WTC11 (cell line): ENCODE measurements at regions not wholly inside any gene's neighbourhood (a gene's known extent, or its start where the extent isn't known, plus 50 kb on each side); places are given as distances from the start of the nearest gene placed in this dataset.

Source experiments
- ATAC-seq: fragments of 200-7000 bp; cut with Tn5 transposase; 2 replicates; pipeline ENCODE4 v1.10.0; 2021; ENCODE audit warnings: mild to moderate bottlenecking, moderate library complexity
- CTCF ChIA-PET: fragments of 300-600 bp; sonication (Branson Sonifier 250); formaldehyde crosslinking; loops from one replicate; lab custom pipeline; 2021; ENCODE audit warnings: antibody characterized with exemption; lab: Charles Lee
- POLR2A ChIA-PET: fragments of 350-600 bp; sonication (Branson Sonifier 250); formaldehyde crosslinking; loops from one replicate; lab custom pipeline; 2021; ENCODE audit warnings: antibody characterized with exemption; lab: Charles Lee
- DNase-seq: peaks from one replicate; pipeline ENCODE4 v3.0.0; 2021; ENCODE audit warnings: low spot score
- H3K27ac Mint-ChIP-seq: 2 replicates; pipeline ENCODE4 v1.8.0; 2021; ENCODE audit warnings: mixed read lengths
- H3K27me3 Mint-ChIP-seq: 2 replicates; pipeline ENCODE4 v1.8.0; 2021; ENCODE audit warnings: low read depth, mild to moderate bottlenecking, moderate library complexity, mixed read lengths
- H3K36me3 Mint-ChIP-seq: 2 replicates; pipeline ENCODE4 v1.8.0; 2021; ENCODE audit warnings: mixed read lengths
- H3K4me1 Mint-ChIP-seq: 2 replicates; pipeline ENCODE4 v1.8.0; 2022; ENCODE audit warnings: mixed read lengths
- H3K4me3 Mint-ChIP-seq: 2 replicates; pipeline ENCODE4 v1.8.0; 2021; ENCODE audit warnings: mild to moderate bottlenecking, moderate library complexity, mixed read lengths
- H3K9me3 Mint-ChIP-seq: 2 replicates; pipeline ENCODE4 v1.8.0; 2021; ENCODE audit warnings: mixed read lengths
- CBFB ChIP-seq: sonication (generic); formaldehyde crosslinking; IDR thresholded peaks from 2 replicates; pipeline ENCODE4 v1.8.1; 2022; ENCODE audit warnings: mild to moderate bottlenecking, low read depth, missing genetic modification reagents
- FOXP4 ChIP-seq: sonication (generic); formaldehyde crosslinking; IDR thresholded peaks from 2 replicates; pipeline ENCODE4 v1.8.0; 2022; ENCODE audit warnings: mild to moderate bottlenecking, missing genetic modification reagents
- KAT7 ChIP-seq: sonication (generic); formaldehyde crosslinking; IDR thresholded peaks from 2 replicates; pipeline ENCODE4 v1.8.1; 2023; ENCODE audit warnings: missing genetic modification reagents, mild to moderate bottlenecking, borderline replicate concordance
- MYBL2 ChIP-seq: sonication (generic); formaldehyde crosslinking; IDR thresholded peaks from 2 replicates; pipeline ENCODE4 v1.8.1; 2023; ENCODE audit warnings: mild to moderate bottlenecking, moderate library complexity, missing genetic modification reagents
- NR1H2 ChIP-seq: sonication (generic); formaldehyde crosslinking; IDR thresholded peaks from 2 replicates; pipeline ENCODE4 v1.9.0; 2021; ENCODE audit warnings: mild to moderate bottlenecking, moderate library complexity, missing genetic modification reagents
- NR2C2 ChIP-seq: sonication (generic); formaldehyde crosslinking; IDR thresholded peaks from 2 replicates; pipeline ENCODE4 v1.8.0; 2022; ENCODE audit warnings: mild to moderate bottlenecking, missing genetic modification reagents
- SMAD4 ChIP-seq: sonication (generic); formaldehyde crosslinking; IDR thresholded peaks from 2 replicates; pipeline ENCODE4 v1.8.0; 2022; ENCODE audit warnings: mild to moderate bottlenecking, missing genetic modification reagents
- SOX15 ChIP-seq: fragments of 250-450 bp; sonication (Bioruptor Pico); IDR thresholded peaks from 2 replicates; pipeline ENCODE4 v1.9.0; 2021; ENCODE audit warnings: mild to moderate bottlenecking
- TEAD1 ChIP-seq: sonication (generic); formaldehyde crosslinking; IDR thresholded peaks from 2 replicates; pipeline ENCODE4 v1.8.0; 2022; ENCODE audit warnings: mild to moderate bottlenecking, missing genetic modification reagents
- USF1 ChIP-seq: sonication (generic); formaldehyde crosslinking; IDR thresholded peaks from 2 replicates; pipeline ENCODE4 v1.8.0; 2022; ENCODE audit warnings: mild to moderate bottlenecking, missing genetic modification reagents
- TF ChIP-seq, protein P1 (sequence below): sonication (generic); formaldehyde crosslinking; IDR thresholded peaks from 2 replicates; pipeline ENCODE4 v1.8.1; 2022; ENCODE audit warnings: mild to moderate bottlenecking, moderate library complexity, missing genetic modification reagents
- TF ChIP-seq, protein P2 (sequence below): sonication (generic); formaldehyde crosslinking; IDR thresholded peaks from 2 replicates; pipeline ENCODE4 v1.8.1; 2022; ENCODE audit warnings: low read depth, missing genetic modification reagents, borderline replicate concordance
- TF ChIP-seq, protein P3 (sequence below): fragments of 250-450 bp; sonication (Bioruptor Pico); conservative IDR thresholded peaks from 2 replicates; pipeline ENCODE4 v1.9.0; 2021; ENCODE audit warnings: mild to moderate bottlenecking
- TF ChIP-seq, protein P4 (sequence below): sonication (generic); formaldehyde crosslinking; IDR thresholded peaks from 2 replicates; pipeline ENCODE4 v1.8.1; 2022; ENCODE audit warnings: mild to moderate bottlenecking, missing genetic modification reagents, moderate library complexity, borderline replicate concordance

GRCh38 chr7:68031180-68031943, 1034.7 kb downstream of the TYW1 start (continued):
- TF ChIP-seq NR1H2 (CRISPR knock-in tag): no peak
- TF ChIP-seq, protein P1, sequence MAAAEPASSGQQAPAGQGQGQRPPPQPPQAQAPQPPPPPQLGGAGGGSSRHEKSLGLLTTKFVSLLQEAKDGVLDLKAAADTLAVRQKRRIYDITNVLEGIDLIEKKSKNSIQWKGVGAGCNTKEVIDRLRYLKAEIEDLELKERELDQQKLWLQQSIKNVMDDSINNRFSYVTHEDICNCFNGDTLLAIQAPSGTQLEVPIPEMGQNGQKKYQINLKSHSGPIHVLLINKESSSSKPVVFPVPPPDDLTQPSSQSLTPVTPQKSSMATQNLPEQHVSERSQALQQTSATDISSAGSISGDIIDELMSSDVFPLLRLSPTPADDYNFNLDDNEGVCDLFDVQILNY: no peak
- TF ChIP-seq, all 79 proteins: peak for 0

DNA sequence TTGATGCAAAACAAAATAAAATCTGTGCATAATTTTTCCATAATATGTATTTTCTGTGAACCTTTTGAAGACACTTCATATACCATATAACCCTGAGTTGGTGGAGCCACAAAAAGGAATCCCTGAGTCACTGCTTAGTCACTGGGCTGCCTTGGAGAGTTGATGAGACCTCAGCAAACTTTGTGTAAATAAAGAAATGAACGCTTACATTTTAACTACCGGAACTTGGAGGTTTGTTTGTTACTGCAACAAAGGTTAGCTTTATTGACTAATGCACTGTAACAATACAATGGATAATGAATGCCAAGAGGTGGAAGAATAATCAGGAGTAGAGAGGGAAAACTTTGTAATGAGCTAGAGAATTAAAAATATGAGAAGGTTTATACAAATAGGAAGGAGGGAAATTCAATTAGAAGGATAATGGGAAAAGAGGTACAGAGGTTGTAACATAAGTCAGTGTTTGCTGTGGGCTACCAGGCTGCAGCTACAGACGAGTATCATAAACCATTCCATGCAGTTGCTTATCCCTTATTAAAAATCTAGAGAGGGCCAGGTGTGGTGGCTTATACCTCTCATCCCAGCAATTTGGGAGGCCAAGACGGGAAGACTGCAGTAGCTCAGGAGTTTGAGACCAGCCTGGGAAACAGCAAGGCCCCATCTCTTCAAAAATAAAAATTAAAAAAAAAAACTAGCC, 1042.1 kb downstream of the TYW1 start:
- Mint-ChIP-seq H3K27me3 (no peaks in the 10 kb centered on the region), H3K4me1 (no peaks in the 10 kb centered on the region), H3K4me3 (no peak overlapping the region), H3K36me3 (no peaks in the 10 kb centered on the region), H3K9me3 (peaks cover 3% of the 10 kb centered on the region; the same call in 1 of the 2 replicates), H3K27ac (no peak overlapping the region)
- TF ChIP-seq MYBL2 (no peak), SMAD4 (CRISPR knock-in tag) (no peak), CBFB (CRISPR knock-in tag) (no peak), TEAD1 (CRISPR knock-in tag) (no peak), NR2C2 (CRISPR knock-in tag) (no peak), SOX15 (CRISPR knock-in tag) (no peak), KAT7 (CRISPR knock-in tag) (no peak), USF1 (no peak), FOXP4 (CRISPR knock-in tag) (no peak)
- TF ChIP-seq, protein P2, sequence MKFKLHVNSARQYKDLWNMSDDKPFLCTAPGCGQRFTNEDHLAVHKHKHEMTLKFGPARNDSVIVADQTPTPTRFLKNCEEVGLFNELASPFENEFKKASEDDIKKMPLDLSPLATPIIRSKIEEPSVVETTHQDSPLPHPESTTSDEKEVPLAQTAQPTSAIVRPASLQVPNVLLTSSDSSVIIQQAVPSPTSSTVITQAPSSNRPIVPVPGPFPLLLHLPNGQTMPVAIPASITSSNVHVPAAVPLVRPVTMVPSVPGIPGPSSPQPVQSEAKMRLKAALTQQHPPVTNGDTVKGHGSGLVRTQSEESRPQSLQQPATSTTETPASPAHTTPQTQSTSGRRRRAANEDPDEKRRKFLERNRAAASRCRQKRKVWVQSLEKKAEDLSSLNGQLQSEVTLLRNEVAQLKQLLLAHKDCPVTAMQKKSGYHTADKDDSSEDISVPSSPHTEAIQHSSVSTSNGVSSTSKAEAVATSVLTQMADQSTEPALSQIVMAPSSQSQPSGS (CRISPR knock-in tag): no peak
- TF ChIP-seq, protein P3, sequence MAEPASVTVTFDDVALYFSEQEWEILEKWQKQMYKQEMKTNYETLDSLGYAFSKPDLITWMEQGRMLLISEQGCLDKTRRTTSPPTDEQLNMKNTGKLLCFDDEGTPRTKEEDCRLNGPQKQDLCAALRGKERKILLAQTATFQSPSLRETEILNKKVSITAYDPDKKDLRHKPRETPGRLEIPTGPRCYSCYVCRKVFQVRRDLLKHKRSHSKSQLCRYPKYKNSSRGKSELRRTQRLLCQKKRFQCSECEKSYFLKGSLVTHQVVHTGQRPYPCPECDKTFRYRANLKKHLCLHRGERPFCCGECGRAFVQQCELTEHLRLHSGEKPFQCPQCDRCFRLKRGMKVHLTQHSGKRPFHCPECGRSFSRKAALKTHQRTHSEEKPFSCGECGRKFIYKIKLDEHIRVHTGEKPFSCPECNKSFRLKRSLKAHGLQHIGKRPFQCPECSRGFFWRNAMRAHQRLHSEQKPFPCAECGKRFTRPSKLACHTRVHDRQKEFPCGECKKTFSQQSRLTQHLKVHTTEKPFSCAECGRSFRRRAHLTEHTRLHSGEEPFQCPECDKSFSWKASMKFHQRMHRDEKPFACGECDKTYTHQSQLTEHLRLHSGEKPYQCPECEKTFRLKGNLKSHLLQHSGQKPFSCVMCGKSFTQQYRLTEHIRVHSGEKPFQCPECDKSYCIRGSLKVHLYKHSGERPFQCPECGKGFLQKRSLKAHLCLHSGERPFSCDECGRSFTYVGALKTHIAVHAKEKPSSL (CRISPR knock-in tag): no peak
- TF ChIP-seq, protein P4, sequence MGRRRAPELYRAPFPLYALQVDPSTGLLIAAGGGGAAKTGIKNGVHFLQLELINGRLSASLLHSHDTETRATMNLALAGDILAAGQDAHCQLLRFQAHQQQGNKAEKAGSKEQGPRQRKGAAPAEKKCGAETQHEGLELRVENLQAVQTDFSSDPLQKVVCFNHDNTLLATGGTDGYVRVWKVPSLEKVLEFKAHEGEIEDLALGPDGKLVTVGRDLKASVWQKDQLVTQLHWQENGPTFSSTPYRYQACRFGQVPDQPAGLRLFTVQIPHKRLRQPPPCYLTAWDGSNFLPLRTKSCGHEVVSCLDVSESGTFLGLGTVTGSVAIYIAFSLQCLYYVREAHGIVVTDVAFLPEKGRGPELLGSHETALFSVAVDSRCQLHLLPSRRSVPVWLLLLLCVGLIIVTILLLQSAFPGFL: no peak
- ChIA-PET CTCF (no interaction called here), POLR2A (no interaction called here)
- ATAC-seq: no peak
- no peak for DNase-seq
